GM12878 (cell line): ENCODE measurements at regions not wholly inside any gene's neighbourhood (a gene's known extent, or its start where the extent isn't known, plus 50 kb on each side); places are given as distances from the start of the nearest gene placed in this dataset.

Experiments
- ATAC-seq: fragments of 200-7000 bp; cut with Tn5 transposase; 3 replicates; pipeline ENCODE4 v1.9.1; 2020; ENCODE audit warnings: mild to moderate bottlenecking, moderate library complexity
- BruUV-seq: library from RNA; stranded (reverse); fragments of 400-500 nt; replicated peaks from 2 replicates; lab custom pipeline; 2021; lab: Mats Ljungman, UMichigan
- CTCF ChIA-PET: fragments of 300-600 bp; sonication (Branson Sonifier 250); formaldehyde crosslinking; extraction: SDS; loops from one replicate; lab custom pipeline; 2021; ENCODE audit warnings: inconsistent platforms; lab: Yijun Ruan, JAX
- POLR2A ChIA-PET: fragments of 350-600 bp; formaldehyde crosslinking; extraction: SDS; loops from one replicate; lab custom pipeline; 2021; ENCODE audit warnings: inconsistent platforms; lab: Charles Lee
- RAD21 ChIA-PET: fragments of 300-600 bp; sonication (Branson Sonifier 250); formaldehyde crosslinking; loops from one replicate; lab custom pipeline; 2023; ENCODE audit warnings: antibody characterized with exemption; ENCODE audit not compliant: unreplicated experiment; lab: Charles Lee
- SMC1A ChIA-PET: fragments of 300-600 bp; sonication (Branson Sonifier 250); formaldehyde crosslinking; loops from one replicate; lab custom pipeline; 2023; ENCODE audit not compliant: unreplicated experiment, uncharacterized antibody; lab: Charles Lee
- DNase-seq: peaks from one replicate; pipeline ENCODE4 v3.0.0-alpha.2; 2011; ENCODE audit warnings: low read depth, low spot score
- FAIRE-seq: peaks from 3 replicates; lab custom pipeline; 2011; peaks lifted over from hg19 to GRCh38; lab: Jason Lieb, UNC
- H2AFZ ChIP-seq: 2 replicates; pipeline ENCODE4 v1.6.0; 2011; ENCODE audit warnings: low read depth, low read length, control low read depth; ENCODE audit not compliant: control insufficient read depth
- H3K27ac ChIP-seq: 2 replicates; pipeline ENCODE4 v1.5.1; 2011; ENCODE audit warnings: control low read depth; ENCODE audit not compliant: control insufficient read depth, insufficient read depth
- H3K27me3 ChIP-seq, 2 experiments: replicated peaks in 1 of 2; 2 replicates each; pipeline versions ENCODE4 v1.6.0 to v1.6.1; 2011; ENCODE audit warnings: low read length in 1 of 2; ENCODE audit not compliant: control insufficient read depth in 2 of 2, insufficient read depth in 2 of 2
- H3K36me3 ChIP-seq, 2 experiments: 2 replicates each; pipeline ENCODE4 v1.5.1; 2011; ENCODE audit warnings: low read length in 1 of 2; ENCODE audit not compliant: control insufficient read depth in 2 of 2, insufficient read depth in 2 of 2
- H3K4me1 ChIP-seq: 2 replicates; pipeline ENCODE4 v1.6.1; 2011; ENCODE audit warnings: mild to moderate bottlenecking, low read length, moderate library complexity, mixed read lengths; ENCODE audit not compliant: control insufficient read depth, insufficient read depth
- H3K4me2 ChIP-seq: 2 replicates; pipeline ENCODE4 v1.6.0; 2011; ENCODE audit warnings: control low read depth; ENCODE audit not compliant: control insufficient read depth, insufficient read depth
- H3K4me3 ChIP-seq: fragments of 200-600 bp; sonication (generic); 2 replicates; pipeline ENCODE4 v1.5.1; 2016
- H3K79me2 ChIP-seq: 2 replicates; pipeline ENCODE4 v1.6.0; 2011; ENCODE audit warnings: low read length; ENCODE audit not compliant: control insufficient read depth, insufficient read depth
- H3K9ac ChIP-seq: 2 replicates; pipeline ENCODE4 v1.8.0; 2011; ENCODE audit warnings: low read length, control low read depth, mixed read lengths; ENCODE audit not compliant: control insufficient read depth, insufficient read depth
- H3K9me3 ChIP-seq: replicated peaks from 3 replicates; pipeline ENCODE4 v1.5.1; 2011; ENCODE audit warnings: mild to moderate bottlenecking, low read length; ENCODE audit not compliant: control insufficient read depth, insufficient read depth
- H4K20me1 ChIP-seq: 2 replicates; pipeline ENCODE4 v1.6.0; 2011; ENCODE audit not compliant: control insufficient read depth, insufficient read depth
- ATF2 ChIP-seq: IDR thresholded peaks from 2 replicates; pipeline ENCODE4 v1.6.1; 2012; ENCODE audit warnings: low read length, inconsistent platforms
- CHD2 ChIP-seq: IDR thresholded peaks from 2 replicates; pipeline ENCODE4 v1.6.1; 2011; ENCODE audit warnings: low read depth, low read length, improper control_type of control experiment, borderline replicate concordance
- DPF2 ChIP-seq: fragments of 450-650 bp; IDR thresholded peaks from 2 replicates; pipeline ENCODE4 v1.6.1; 2017; ENCODE audit warnings: mild to moderate bottlenecking
- EGR1 ChIP-seq, 2 experiments: IDR thresholded peaks; 1 replicate in 1 of 2; 2 replicates in 1 of 2; pipeline ENCODE4 v1.6.1; 2011 to 2012; ENCODE audit warnings: low read depth in 2 of 2, low read length in 2 of 2, borderline replicate concordance in 1 of 2, mild to moderate bottlenecking in 1 of 2, moderate library complexity in 1 of 2
- FOXM1 ChIP-seq: IDR thresholded peaks from 2 replicates; pipeline ENCODE4 v1.6.1; 2012; ENCODE audit warnings: low read depth, mild to moderate bottlenecking, inconsistent platforms, low read length, moderate library complexity
- GATAD2B ChIP-seq: fragments of 450-650 bp; conservative IDR thresholded peaks from 2 replicates; pipeline ENCODE4 v1.6.1; 2017; ENCODE audit warnings: low read depth, mild to moderate bottlenecking, moderate library complexity
- HCFC1 ChIP-seq: fragments of 150-350 bp; IDR thresholded peaks from 2 replicates; pipeline ENCODE4 v1.6.1; 2014; ENCODE audit warnings: low read length
- IRF4 ChIP-seq: IDR thresholded peaks from 2 replicates; pipeline ENCODE4 v1.6.1; 2011; ENCODE audit warnings: low read depth, low read length
- JUND ChIP-seq: IDR thresholded peaks from 2 replicates; pipeline ENCODE4 v1.6.1; 2012; ENCODE audit warnings: low read depth, mild to moderate bottlenecking, low read length, improper control_type of control experiment, moderate library complexity
- MEF2A ChIP-seq: IDR thresholded peaks from 2 replicates; pipeline ENCODE4 v1.6.1; 2011; ENCODE audit warnings: low read depth, mild to moderate bottlenecking, low read length, moderate library complexity; ENCODE audit not compliant: insufficient read depth
- NR2C2 ChIP-seq: IDR thresholded peaks from 2 replicates; pipeline ENCODE4 v1.6.1; 2011; ENCODE audit warnings: borderline replicate concordance, low read depth; ENCODE audit not compliant: control insufficient read depth, insufficient read length
- PBX3 ChIP-seq: IDR thresholded peaks from 2 replicates; pipeline ENCODE4 v1.6.1; 2011; ENCODE audit warnings: mild to moderate bottlenecking, low read depth, low read length, moderate library complexity; ENCODE audit not compliant: insufficient replicate concordance
- RAD51 ChIP-seq: fragments of 450-650 bp; IDR thresholded peaks from 2 replicates; pipeline ENCODE4 v1.6.1; 2016; ENCODE audit warnings: moderate library complexity, mild to moderate bottlenecking, inconsistent platforms
- RBBP5 ChIP-seq: fragments of 200-600 bp; sonication (generic); conservative IDR thresholded peaks from 2 replicates; pipeline ENCODE4 v1.6.1; 2016
- RCOR1 ChIP-seq: conservative IDR thresholded peaks from 2 replicates; pipeline ENCODE4 v1.6.1; 2012; ENCODE audit warnings: low read depth, low read length, improper control_type of control experiment
- RELB ChIP-seq: fragments of 450-650 bp; IDR thresholded peaks from 2 replicates; pipeline ENCODE4 v1.6.1; 2017; ENCODE audit warnings: low read depth, mild to moderate bottlenecking, moderate library complexity
- SMARCA5 ChIP-seq: fragments of 450-650 bp; IDR thresholded peaks from 2 replicates; pipeline ENCODE4 v1.6.1; 2017; ENCODE audit warnings: mild to moderate bottlenecking
- SUZ12 ChIP-seq: fragments of 200-600 bp; sonication (generic); IDR thresholded peaks from one replicate; pipeline ENCODE4 v1.6.1; 2018; ENCODE audit warnings: antibody characterized with exemption, mild to moderate bottlenecking; ENCODE audit not compliant: unreplicated experiment
- TBL1XR1 ChIP-seq: IDR thresholded peaks from 2 replicates; pipeline ENCODE4 v1.6.1; 2012; ENCODE audit warnings: low read depth, low read length, improper control_type of control experiment
- TCF7 ChIP-seq: IDR thresholded peaks from 2 replicates; pipeline ENCODE4 v1.6.1; 2014; ENCODE audit warnings: antibody characterized with exemption, borderline replicate concordance
- WGBS: methylation state at CpG from one replicate; pipeline ENCODE4 v1.1.6; 2016; ENCODE audit warnings: low lambda C conversion rate; ENCODE audit not compliant: insufficient replicate concordance, insufficient coverage; ENCODE audit errors: missing lambda C conversion rate; 5-methylcytosine and 5-hydroxymethylcytosine counted together
- in situ Hi-C: fragments of 300-500 bp; cut with MboI; formaldehyde crosslinking; loops from 9 replicates; pipeline ENCODE4 v1.14.3; 2018; ENCODE audit warnings: mixed read lengths
- intact Hi-C: fragments of 100-400 bp; cut with micrococcal nuclease; formaldehyde crosslinking; loops from one replicate; pipeline ENCODE4 v1.14.2; 2022; ENCODE audit not compliant: unreplicated experiment
- TF ChIP-seq, protein P1 (sequence below): IDR thresholded peaks from 2 replicates; pipeline ENCODE4 v1.6.1; 2011; ENCODE audit warnings: low read depth, mild to moderate bottlenecking, low read length, moderate library complexity, borderline replicate concordance; ENCODE audit errors: extremely low read depth

DNA sequence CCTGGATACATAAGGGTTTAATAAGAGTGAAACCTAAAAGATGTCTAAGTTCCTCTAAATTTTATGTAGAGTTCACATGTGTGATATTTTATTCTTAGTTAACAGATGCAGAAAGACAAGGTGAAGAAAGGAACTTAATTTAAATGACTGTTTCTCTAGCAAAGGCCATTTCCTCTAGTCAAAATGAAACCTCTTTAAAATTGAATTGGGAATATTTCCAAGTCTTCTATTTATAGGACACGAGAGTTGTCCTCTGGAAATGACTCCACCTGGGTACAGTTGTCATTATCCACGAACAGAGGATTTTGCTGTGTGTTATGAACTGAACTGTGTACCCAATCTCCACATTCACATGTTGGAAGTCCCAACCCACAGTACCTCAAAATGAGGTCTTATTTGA lies 64.5 kb upstream of the KCNK1 start:
- 0% methylated on average over 2 of the region's 2 CpGs for WGBS
- H4K20me1 ChIP-seq, result no peaks in the 10 kb centered on the region
- no peak overlapping the region for H3K9ac ChIP-seq
- in situ Hi-C loops (no loop called here), intact Hi-C loops (no loop called here)
- DNase-seq, result no peak
- H3K36me3 ChIP-seq, result no peaks in the 10 kb centered on the region
- SMC1A ChIA-PET, result interaction anchor here (1.1 to 3.7 kb wide), 3 partner anchors 11 to 108 kb away, joined by 3 to 20 read pairs (median 6); no protein-coding TSS in a partner anchor
- H3K4me2 ChIP-seq, result peak overlapping the region; percentile 47
- peak; percentile 52 for ATAC-seq
- FAIRE-seq, result no peak
- no peak overlapping the region for H3K4me3 ChIP-seq
- H3K79me2 ChIP-seq, result no peaks in the 10 kb centered on the region
- H3K4me1 ChIP-seq, result peaks cover 10% of the 10 kb centered on the region
- no TSS peak for BruUV-seq
- CTCF ChIA-PET, result interaction anchor here (1.0 kb wide), 1 partner anchor 70 kb away, joined by 3 read pairs; no protein-coding TSS in a partner anchor
- H3K9me3 ChIP-seq, result no peaks in the 10 kb centered on the region; the same call in 2 of the 3 replicates
- RAD21 ChIA-PET, result interaction anchor here (0.9 to 3.6 kb wide), 5 partner anchors 31 to 146 kb away, joined by 3 to 14 read pairs (median 5); no protein-coding TSS in a partner anchor
- POLR2A ChIA-PET, result no interaction called here
- no peaks in the 10 kb centered on the region for H3K27me3 ChIP-seq
- no peak overlapping the region for H3K27ac ChIP-seq
- no peak overlapping the region for H2AFZ ChIP-seq
- TF ChIP-seq HCFC1 (no peak), IRF4 (no peak), CHD2 (no peak), PBX3 (no peak), JUND (0 out of 2 replicates have a peak, but pooled peaks have one; percentile 42), GATAD2B (no peak), TBL1XR1 (no peak), RELB (peak; percentile 80; the same call in 1 of the 2 replicates), FOXM1 (no peak), RCOR1 (no peak), ATF2 (no peak), SUZ12 (no peak), SMARCA5 (no peak), RBBP5 (no peak), EGR1 (IDR thresholded peaks at IDR 0.05; ENCODE audit: borderline replicate concordance in 1 of 2, low read depth in 2 of 2, low read length in 2 of 2) (no peak), NR2C2 (no peak), MEF2A (0 out of 2 replicates have a peak, but pooled peaks have one; percentile 41), RAD51 (no peak), DPF2 (peak; percentile 57; the same call in 1 of the 2 replicates), TCF7 (no peak)
- TF ChIP-seq, protein P1, sequence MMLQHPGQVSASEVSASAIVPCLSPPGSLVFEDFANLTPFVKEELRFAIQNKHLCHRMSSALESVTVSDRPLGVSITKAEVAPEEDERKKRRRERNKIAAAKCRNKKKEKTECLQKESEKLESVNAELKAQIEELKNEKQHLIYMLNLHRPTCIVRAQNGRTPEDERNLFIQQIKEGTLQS, result no peak
